Astrocyte (in vitro differentiated cells and primary cell): ENCODE measurements at regions not wholly inside any gene's neighbourhood (a gene's known extent, or its start where the extent isn't known, plus 50 kb on each side); places are given as distances from the start of the nearest gene placed in this dataset.

Experiments used
- DNase-seq: peaks from one replicate; pipeline ENCODE4 v3.0.0-alpha.2; 2010; ENCODE audit warnings: low read depth
- FAIRE-seq: peaks from 2 replicates; lab custom pipeline; 2011; peaks lifted over from hg19 to GRCh38; lab: Jason Lieb, UNC
- H2AFZ ChIP-seq: 2 replicates; pipeline ENCODE4 v1.6.0; 2012; ENCODE audit warnings: low read depth, low read length, inconsistent platforms
- H3K27ac ChIP-seq: 2 replicates; pipeline ENCODE4 v1.5.1; 2011; ENCODE audit warnings: low read depth, low read length, inconsistent platforms
- H3K27me3 ChIP-seq: 2 replicates; pipeline ENCODE4 v1.6.0; 2011; ENCODE audit warnings: low read length, inconsistent platforms; ENCODE audit not compliant: insufficient read depth
- H3K36me3 ChIP-seq: 2 replicates; pipeline ENCODE4 v1.5.1; 2011; ENCODE audit warnings: low read length, inconsistent platforms; ENCODE audit not compliant: insufficient read depth
- H3K4me1 ChIP-seq: 2 replicates; pipeline ENCODE4 v1.5.1; 2011; ENCODE audit warnings: low read length, inconsistent platforms; ENCODE audit not compliant: insufficient read depth
- H3K4me2 ChIP-seq: 2 replicates; pipeline ENCODE4 v1.6.0; 2012; ENCODE audit warnings: low read length, inconsistent platforms
- H3K4me3 ChIP-seq: 2 replicates; pipeline ENCODE4 v1.5.1; 2011; ENCODE audit warnings: low read depth, mild to moderate bottlenecking, low read length, inconsistent platforms; ENCODE audit not compliant: insufficient read depth
- H3K79me2 ChIP-seq: 2 replicates; pipeline ENCODE4 v1.6.0; 2012; ENCODE audit warnings: mild to moderate bottlenecking, low read length, inconsistent platforms; ENCODE audit not compliant: insufficient read depth
- H3K9ac ChIP-seq: 2 replicates; pipeline ENCODE4 v1.6.0; 2012; ENCODE audit warnings: mild to moderate bottlenecking, low read length, inconsistent platforms
- H3K9me3 ChIP-seq: 2 replicates; pipeline ENCODE4 v1.5.1; 2012; ENCODE audit warnings: low read depth, mild to moderate bottlenecking, low read length, inconsistent platforms; ENCODE audit not compliant: insufficient read depth
- H4K20me1 ChIP-seq: 2 replicates; pipeline ENCODE4 v1.6.0; 2012; ENCODE audit warnings: low read length, inconsistent platforms; ENCODE audit not compliant: insufficient read depth
- H3K27ac Mint-ChIP-seq: one replicate; pipeline ENCODE4 v1.8.0; 2021; ENCODE audit warnings: mild to moderate bottlenecking, mixed read lengths; ENCODE audit not compliant: unreplicated experiment
- H3K27me3 Mint-ChIP-seq: one replicate; pipeline ENCODE4 v1.8.0; 2021; ENCODE audit warnings: low read depth, mixed read lengths; ENCODE audit not compliant: unreplicated experiment
- H3K36me3 Mint-ChIP-seq: one replicate; pipeline ENCODE4 v1.8.0; 2021; ENCODE audit warnings: low read depth, mixed read lengths; ENCODE audit not compliant: unreplicated experiment
- H3K4me1 Mint-ChIP-seq: one replicate; pipeline ENCODE4 v1.8.0; 2021; ENCODE audit warnings: low read depth, mixed read lengths; ENCODE audit not compliant: unreplicated experiment
- H3K4me3 Mint-ChIP-seq: one replicate; pipeline ENCODE4 v1.8.0; 2021; ENCODE audit warnings: mild to moderate bottlenecking, moderate library complexity, mixed read lengths; ENCODE audit not compliant: unreplicated experiment
- H3K9me3 Mint-ChIP-seq: one replicate; pipeline ENCODE4 v1.8.0; 2021; ENCODE audit warnings: mild to moderate bottlenecking, mixed read lengths; ENCODE audit not compliant: unreplicated experiment
- CTCF ChIP-seq: IDR thresholded peaks from 2 replicates; pipeline ENCODE4 v1.5.1; 2011; ENCODE audit warnings: low read depth, mild to moderate bottlenecking, inconsistent platforms, low read length, moderate library complexity; ENCODE audit not compliant: insufficient read depth
- EZH2 ChIP-seq: IDR thresholded peaks from 2 replicates; pipeline ENCODE4 v1.6.1; 2012; ENCODE audit warnings: mild to moderate bottlenecking, low read length, inconsistent platforms; ENCODE audit not compliant: insufficient read depth

GRCh38 chr13:106361621-106362020 is 173.8 kb downstream of the EFNB2 start:
- Histone ChIP-seq H4K20me1 (no peaks in the 10 kb centered on the region), H3K27me3 (no peaks in the 10 kb centered on the region), H2AFZ (no peak overlapping the region), H3K9me3 (no peaks in the 10 kb centered on the region), H3K4me2 (no peak overlapping the region), H3K79me2 (no peaks in the 10 kb centered on the region), H3K27ac (no peak overlapping the region), H3K4me3 (no peak overlapping the region), H3K9ac (no peak overlapping the region), H3K36me3 (no peaks in the 10 kb centered on the region), H3K4me1 (peaks cover 9% of the 10 kb centered on the region)
- H3K4me3 Mint-ChIP-seq: no peak overlapping the region
- peaks cover 8% of the 10 kb centered on the region for H3K9me3 Mint-ChIP-seq
- H3K4me1 Mint-ChIP-seq: peaks cover 17% of the 10 kb centered on the region
- DNase-seq: no peak
- no peaks in the 10 kb centered on the region for H3K27me3 Mint-ChIP-seq
- H3K27ac Mint-ChIP-seq: peak overlapping the region; percentile 69
- peaks cover 3% of the 10 kb centered on the region for H3K36me3 Mint-ChIP-seq
- TF ChIP-seq EZH2 (no peak), CTCF (no peak)
- no peak for FAIRE-seq

GRCh38 chr13:106357198-106357597 is 178.3 kb downstream of the EFNB2 start:
- no peak overlapping the region for H3K9ac ChIP-seq
- no peaks in the 10 kb centered on the region for H3K9me3 ChIP-seq
- Mint-ChIP-seq H3K9me3 (peaks cover 5% of the 10 kb centered on the region), H3K27ac (no peak overlapping the region), H3K4me3 (no peak overlapping the region), H3K27me3 (no peaks in the 10 kb centered on the region), H3K36me3 (no peaks in the 10 kb centered on the region), H3K4me1 (peaks cover 20% of the 10 kb centered on the region)
- no peaks in the 10 kb centered on the region for H3K36me3 ChIP-seq
- H3K4me3 ChIP-seq: no peak overlapping the region
- H3K79me2 ChIP-seq: no peaks in the 10 kb centered on the region
- DNase-seq: no peak
- TF ChIP-seq CTCF: no peak
- TF ChIP-seq EZH2: no peak
- no peak for FAIRE-seq
- H3K27ac ChIP-seq: no peak overlapping the region
- no peaks in the 10 kb centered on the region for H4K20me1 ChIP-seq
- peaks cover 15% of the 10 kb centered on the region for H3K4me1 ChIP-seq
- no peak overlapping the region for H3K4me2 ChIP-seq
- no peaks in the 10 kb centered on the region for H3K27me3 ChIP-seq
- peak overlapping the region; percentile 30 for H2AFZ ChIP-seq

- Histone ChIP-seq H3K9ac (no peak overlapping the region), H3K79me2 (no peaks in the 10 kb centered on the region), H3K27ac (no peak overlapping the region), H3K4me3 (no peak overlapping the region), H3K9me3 (no peaks in the 10 kb centered on the region), H3K4me1 (peaks cover 15% of the 10 kb centered on the region), H3K27me3 (no peaks in the 10 kb centered on the region), H3K4me2 (no peak overlapping the region), H2AFZ (no peak overlapping the region), H4K20me1 (no peaks in the 10 kb centered on the region), H3K36me3 (no peaks in the 10 kb centered on the region)
- Mint-ChIP-seq H3K9me3 (peaks cover 5% of the 10 kb centered on the region), H3K36me3 (no peaks in the 10 kb centered on the region), H3K27me3 (no peaks in the 10 kb centered on the region), H3K4me3 (no peak overlapping the region), H3K4me1 (peaks cover 20% of the 10 kb centered on the region), H3K27ac (no peak overlapping the region)
- no peak for FAIRE-seq
- TF ChIP-seq EZH2 (no peak), CTCF (no peak)
- DNase-seq: no peak
Observed at GRCh38 chr13:106355866-106356265, 179.6 kb downstream of the EFNB2 start.
